Fibroblast of mammary gland (primary cell): ENCODE measurements at regions not wholly inside any gene's neighbourhood (a gene's known extent, or its start where the extent isn't known, plus 50 kb on each side); places are given as distances from the start of the nearest gene placed in this dataset.

ENCODE experiments used
- DNase-seq: peaks from one replicate; pipeline ENCODE4 v3.0.0-alpha.2; 2010; ENCODE audit warnings: low read depth
- H3K4me3 ChIP-seq: 2 replicates; pipeline ENCODE4 v1.5.1; 2011; ENCODE audit warnings: low read depth, mild to moderate bottlenecking, low read length, moderate library complexity; ENCODE audit not compliant: control insufficient read depth
- CTCF ChIP-seq: conservative IDR thresholded peaks from 2 replicates; pipeline ENCODE4 v1.5.1; 2011; ENCODE audit warnings: low read depth, low read length, inconsistent platforms; ENCODE audit not compliant: control insufficient read depth, insufficient read depth

- TF ChIP-seq CTCF = no peak
- DNase-seq = no peak
- no peak overlapping the region for H3K4me3 ChIP-seq
Measured at GRCh38 chr3:188095431-188095830, 58.5 kb upstream of the LPP start.

GRCh38 chr3:188097791-188098190 lies 56.2 kb upstream of the LPP start:
- TF ChIP-seq CTCF = no peak
- H3K4me3 ChIP-seq = no peak overlapping the region
- no peak for DNase-seq

- no peak overlapping the region for H3K4me3 ChIP-seq
- no peak for TF ChIP-seq CTCF
- DNase-seq = no peak
Measured at GRCh38 chr3:188099907-188100306, 54.0 kb upstream of the LPP start.

- DNase-seq = peak; percentile 15
- H3K4me3 ChIP-seq = no peak overlapping the region
- no peak for TF ChIP-seq CTCF
Measured at GRCh38 chr3:188102861-188103547, 51.0 kb upstream of the LPP start.

GRCh38 chr3:188104050-188104449 lies 49.9 kb upstream of the LPP start:
- no peak overlapping the region for H3K4me3 ChIP-seq
- DNase-seq = no peak
- no peak for TF ChIP-seq CTCF
